H1 (cell line): ENCODE measurements at regions not wholly inside any gene's neighbourhood (a gene's known extent, or its start where the extent isn't known, plus 50 kb on each side); places are given as distances from the start of the nearest gene placed in this dataset.

Source experiments
- HDAC2 ChIP-seq, 2 experiments: fragments of 300-600 bp in 1 of 2; sonication (generic) in 1 of 2; IDR thresholded peaks; 2 replicates each; pipeline ENCODE4 v1.6.1; 2011 to 2012; ENCODE audit warnings: low read depth in 2 of 2, low read length in 2 of 2, mild to moderate bottlenecking in 2 of 2, moderate library complexity in 2 of 2, borderline replicate concordance in 1 of 2, inconsistent platforms in 1 of 2
- MAFK ChIP-seq: IDR thresholded peaks from 2 replicates; pipeline ENCODE4 v1.6.1; 2012; ENCODE audit warnings: low read depth, mild to moderate bottlenecking, improper control_type of control experiment, low read length
- SUZ12 ChIP-seq: fragments of 200-600 bp; sonication (generic); IDR thresholded peaks from 2 replicates; pipeline ENCODE4 v1.6.1; 2012; ENCODE audit warnings: mild to moderate bottlenecking, inconsistent platforms, low read length, moderate library complexity, mixed read lengths
- USF2 ChIP-seq: IDR thresholded peaks from 2 replicates; pipeline ENCODE4 v1.6.1; 2011; ENCODE audit warnings: low read length, improper control_type of control experiment
- YY1 ChIP-seq: IDR thresholded peaks from 2 replicates; pipeline ENCODE4 v1.6.1; 2011; ENCODE audit warnings: low read depth, mild to moderate bottlenecking, low read length

- TF ChIP-seq MAFK (no peak), YY1 (no peak), SUZ12 (no peak), USF2 (no peak), HDAC2 (IDR thresholded peaks at IDR 0.05; ENCODE audit: borderline replicate concordance in 1 of 2, low read depth in 2 of 2, low read length in 2 of 2) (no peak)
Measured at GRCh38 chr13:83009987-83010386, 872.3 kb downstream of the SLITRK1 start (continued).
